ENCODE measurements at regions not wholly inside any gene's neighbourhood (a gene's known extent, or its start where the extent isn't known, plus 50 kb on each side); places are given as distances from the start of the nearest gene placed in this dataset.

GRCh38 chr13:78997902-78998629, 339.1 kb upstream of the OBI1 start:
- Histone ChIP-seq H3K9me3 (replicated peaks) (no peaks in the 10 kb centered on the region), H3K27me3 (ENCODE audit: low read depth) (no peaks in the 10 kb centered on the region), H3K27ac (replicated peaks) (no peak overlapping the region), H3K4me3 (no peak overlapping the region), H3K36me3 (no peaks in the 10 kb centered on the region), H3K4me1 (no peaks in the 10 kb centered on the region)
- no peak for DNase-seq
- intact Hi-C loops (cut with micrococcal nuclease), result no loop called here
- no peak for TF ChIP-seq CTCF (IDR thresholded peaks at IDR 0.05; ENCODE audit: borderline replicate concordance)

GRCh38 chr13:78993792-78994191, 334.8 kb upstream of the OBI1 start:
- intact Hi-C loops (cut with micrococcal nuclease), result no loop called here
- no peak for TF ChIP-seq CTCF (IDR thresholded peaks at IDR 0.05; ENCODE audit: borderline replicate concordance)

GRCh38 chr13:78981913-78982312, 323.0 kb upstream of the OBI1 start:
- Histone ChIP-seq H3K27ac (replicated peaks) (no peak overlapping the region), H3K27me3 (ENCODE audit: low read depth) (peaks cover 24% of the 10 kb centered on the region), H3K4me3 (no peak overlapping the region), H3K36me3 (no peaks in the 10 kb centered on the region), H3K9me3 (replicated peaks) (no peaks in the 10 kb centered on the region), H3K4me1 (no peaks in the 10 kb centered on the region)
- no peak for TF ChIP-seq CTCF (IDR thresholded peaks at IDR 0.05; ENCODE audit: borderline replicate concordance)
- no peak for DNase-seq
- intact Hi-C loops (cut with micrococcal nuclease), result no loop called here

More at GRCh38 chr13:78993792-78994191, 334.8 kb upstream of the OBI1 start:
- no peaks in the 10 kb centered on the region for H3K27me3 ChIP-seq (ENCODE audit: low read depth)
- no peaks in the 10 kb centered on the region for H3K9me3 ChIP-seq (replicated peaks)
- H3K4me3 ChIP-seq, result no peak overlapping the region
- no peak for DNase-seq
- H3K4me1 ChIP-seq, result no peaks in the 10 kb centered on the region
- no peaks in the 10 kb centered on the region for H3K36me3 ChIP-seq
- no peak overlapping the region for H3K27ac ChIP-seq (replicated peaks)

GRCh38 chr13:78979349-78979748, 320.4 kb upstream of the OBI1 start:
- Histone ChIP-seq H3K36me3 (no peaks in the 10 kb centered on the region), H3K4me1 (no peaks in the 10 kb centered on the region), H3K9me3 (replicated peaks) (no peaks in the 10 kb centered on the region), H3K27me3 (ENCODE audit: low read depth) (peaks cover 31% of the 10 kb centered on the region), H3K27ac (replicated peaks) (no peak overlapping the region), H3K4me3 (no peak overlapping the region)
- intact Hi-C loops (cut with micrococcal nuclease), result no loop called here
- no peak for DNase-seq
- no peak for TF ChIP-seq CTCF (IDR thresholded peaks at IDR 0.05; ENCODE audit: borderline replicate concordance)

GRCh38 chr13:78978381-78978998, 319.5 kb upstream of the OBI1 start:
- H3K36me3 ChIP-seq, result no peaks in the 10 kb centered on the region
- peak; percentile 77 for TF ChIP-seq CTCF (IDR thresholded peaks at IDR 0.05; ENCODE audit: borderline replicate concordance)
- H3K27me3 ChIP-seq (ENCODE audit: low read depth), result peaks cover 22% of the 10 kb centered on the region

More at GRCh38 chr13:78978381-78978998, 319.5 kb upstream of the OBI1 start:
- DNase-seq, result no peak
- H3K4me3 ChIP-seq, result no peak overlapping the region
- intact Hi-C loops (cut with micrococcal nuclease), result loop anchor here (1.0 kb wide), 1 partner anchor 841 kb away; no protein-coding TSS in a partner anchor
- H3K27ac ChIP-seq (replicated peaks), result no peak overlapping the region
- H3K9me3 ChIP-seq (replicated peaks), result no peaks in the 10 kb centered on the region
- H3K4me1 ChIP-seq, result no peaks in the 10 kb centered on the region

All from left ventricle myocardium inferior (tissue), 1 donor.